HEK293 (cell line): ENCODE measurements at regions not wholly inside any gene's neighbourhood (a gene's known extent, or its start where the extent isn't known, plus 50 kb on each side); places are given as distances from the start of the nearest gene placed in this dataset.

Experiments
- FEZF1 ChIP-seq: fragments of 450-650 bp; formaldehyde crosslinking; IDR thresholded peaks from 2 replicates; pipeline ENCODE4 v1.5.1; 2016; ENCODE audit warnings: missing biosample characterization, missing genetic modification characterization
- GLI4 ChIP-seq: fragments of 450-650 bp; formaldehyde crosslinking; IDR thresholded peaks from 2 replicates; pipeline ENCODE4 v1.5.1; 2016; ENCODE audit warnings: missing biosample characterization, missing genetic modification characterization
- SETDB1 ChIP-seq: IDR thresholded peaks from one replicate; pipeline ENCODE4 v1.6.1; 2017; ENCODE audit warnings: mild to moderate bottlenecking, low read length, moderate library complexity, mixed read lengths; ENCODE audit not compliant: insufficient read length
- ZBTB8A ChIP-seq: fragments of 450-650 bp; formaldehyde crosslinking; IDR thresholded peaks from 2 replicates; pipeline ENCODE4 v1.5.1; 2016; ENCODE audit warnings: missing biosample characterization, missing genetic modification characterization
- ZNF133 ChIP-seq: fragments of 450-650 bp; formaldehyde crosslinking; IDR thresholded peaks from 2 replicates; pipeline ENCODE4 v1.5.1; 2016; ENCODE audit warnings: missing biosample characterization, missing genetic modification characterization
- ZNF140 ChIP-seq: fragments of 450-650 bp; formaldehyde crosslinking; IDR thresholded peaks from 2 replicates; pipeline ENCODE4 v1.5.1; 2016; ENCODE audit warnings: missing biosample characterization, missing genetic modification characterization
- ZNF302 ChIP-seq: fragments of 450-650 bp; formaldehyde crosslinking; IDR thresholded peaks from 2 replicates; pipeline ENCODE4 v1.5.1; 2016; ENCODE audit warnings: missing biosample characterization, missing genetic modification characterization, low read depth
- ZNF423 ChIP-seq: fragments of 450-650 bp; formaldehyde crosslinking; IDR thresholded peaks from 2 replicates; pipeline ENCODE4 v1.5.1; 2016; ENCODE audit warnings: missing biosample characterization, missing genetic modification characterization
- ZNF629 ChIP-seq: fragments of 450-650 bp; formaldehyde crosslinking; IDR thresholded peaks from 2 replicates; pipeline ENCODE4 v1.5.1; 2017; ENCODE audit warnings: missing biosample characterization, missing genetic modification characterization
- TF ChIP-seq, protein P1 (sequence below): fragments of 450-650 bp; formaldehyde crosslinking; IDR thresholded peaks from 2 replicates; pipeline ENCODE4 v1.5.1; 2016; ENCODE audit warnings: missing biosample characterization, missing genetic modification characterization
- TF ChIP-seq, protein P2 (sequence below): fragments of 450-650 bp; formaldehyde crosslinking; IDR thresholded peaks from 2 replicates; pipeline ENCODE4 v1.5.1; 2016; ENCODE audit warnings: missing biosample characterization, missing genetic modification characterization
- TF ChIP-seq, protein P3 (sequence below): fragments of 450-650 bp; formaldehyde crosslinking; optimal IDR thresholded peaks from 2 replicates; pipeline ENCODE3; 2016; ENCODE audit warnings: missing biosample characterization, mild to moderate bottlenecking, missing genetic modification characterization
- TF ChIP-seq, protein P4 (sequence below): fragments of 450-650 bp; formaldehyde crosslinking; IDR thresholded peaks from 2 replicates; pipeline ENCODE4 v1.5.1; 2016; ENCODE audit warnings: missing biosample characterization, missing genetic modification characterization

DNA sequence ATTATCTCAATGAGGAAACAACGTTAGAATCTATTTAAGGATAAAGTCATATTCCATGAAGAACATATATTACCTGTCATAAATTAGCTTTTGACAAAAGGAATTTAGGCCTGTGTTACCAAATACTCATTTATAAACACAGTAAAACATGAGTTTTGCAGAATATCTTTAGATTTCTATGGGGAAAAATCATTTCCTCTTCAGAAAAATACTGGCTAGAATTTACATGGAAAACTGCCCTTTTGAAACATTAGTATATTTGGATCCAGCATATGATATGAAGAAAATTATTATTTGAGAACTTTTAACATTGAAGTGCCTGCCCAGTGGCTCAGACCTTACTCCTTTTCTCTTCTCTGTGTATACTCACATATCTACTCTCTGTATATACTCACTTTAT lies 131.4 kb upstream of the NEIL3 start:
- TF ChIP-seq FEZF1 (tag by site-specific recombination) (no peak), SETDB1 (no peak), ZNF423 (no peak), ZNF302 (no peak), ZNF629 (tag by site-specific recombination) (no peak), ZNF140 (no peak), ZNF133 (no peak), ZBTB8A (tag by site-specific recombination) (no peak), GLI4 (no peak)
- TF ChIP-seq, protein P1, sequence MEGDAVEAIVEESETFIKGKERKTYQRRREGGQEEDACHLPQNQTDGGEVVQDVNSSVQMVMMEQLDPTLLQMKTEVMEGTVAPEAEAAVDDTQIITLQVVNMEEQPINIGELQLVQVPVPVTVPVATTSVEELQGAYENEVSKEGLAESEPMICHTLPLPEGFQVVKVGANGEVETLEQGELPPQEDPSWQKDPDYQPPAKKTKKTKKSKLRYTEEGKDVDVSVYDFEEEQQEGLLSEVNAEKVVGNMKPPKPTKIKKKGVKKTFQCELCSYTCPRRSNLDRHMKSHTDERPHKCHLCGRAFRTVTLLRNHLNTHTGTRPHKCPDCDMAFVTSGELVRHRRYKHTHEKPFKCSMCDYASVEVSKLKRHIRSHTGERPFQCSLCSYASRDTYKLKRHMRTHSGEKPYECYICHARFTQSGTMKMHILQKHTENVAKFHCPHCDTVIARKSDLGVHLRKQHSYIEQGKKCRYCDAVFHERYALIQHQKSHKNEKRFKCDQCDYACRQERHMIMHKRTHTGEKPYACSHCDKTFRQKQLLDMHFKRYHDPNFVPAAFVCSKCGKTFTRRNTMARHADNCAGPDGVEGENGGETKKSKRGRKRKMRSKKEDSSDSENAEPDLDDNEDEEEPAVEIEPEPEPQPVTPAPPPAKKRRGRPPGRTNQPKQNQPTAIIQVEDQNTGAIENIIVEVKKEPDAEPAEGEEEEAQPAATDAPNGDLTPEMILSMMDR (tag by site-specific recombination) = no peak
- TF ChIP-seq, protein P2, sequence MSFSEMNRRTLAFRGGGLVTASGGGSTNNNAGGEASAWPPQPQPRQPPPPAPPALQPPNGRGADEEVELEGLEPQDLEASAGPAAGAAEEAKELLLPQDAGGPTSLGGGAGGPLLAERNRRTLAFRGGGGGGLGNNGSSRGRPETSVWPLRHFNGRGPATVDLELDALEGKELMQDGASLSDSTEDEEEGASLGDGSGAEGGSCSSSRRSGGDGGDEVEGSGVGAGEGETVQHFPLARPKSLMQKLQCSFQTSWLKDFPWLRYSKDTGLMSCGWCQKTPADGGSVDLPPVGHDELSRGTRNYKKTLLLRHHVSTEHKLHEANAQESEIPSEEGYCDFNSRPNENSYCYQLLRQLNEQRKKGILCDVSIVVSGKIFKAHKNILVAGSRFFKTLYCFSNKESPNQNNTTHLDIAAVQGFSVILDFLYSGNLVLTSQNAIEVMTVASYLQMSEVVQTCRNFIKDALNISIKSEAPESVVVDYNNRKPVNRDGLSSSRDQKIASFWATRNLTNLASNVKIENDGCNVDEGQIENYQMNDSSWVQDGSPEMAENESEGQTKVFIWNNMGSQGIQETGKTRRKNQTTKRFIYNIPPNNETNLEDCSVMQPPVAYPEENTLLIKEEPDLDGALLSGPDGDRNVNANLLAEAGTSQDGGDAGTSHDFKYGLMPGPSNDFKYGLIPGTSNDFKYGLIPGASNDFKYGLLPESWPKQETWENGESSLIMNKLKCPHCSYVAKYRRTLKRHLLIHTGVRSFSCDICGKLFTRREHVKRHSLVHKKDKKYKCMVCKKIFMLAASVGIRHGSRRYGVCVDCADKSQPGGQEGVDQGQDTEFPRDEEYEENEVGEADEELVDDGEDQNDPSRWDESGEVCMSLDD (tag by site-specific recombination) = no peak
- TF ChIP-seq, protein P3, sequence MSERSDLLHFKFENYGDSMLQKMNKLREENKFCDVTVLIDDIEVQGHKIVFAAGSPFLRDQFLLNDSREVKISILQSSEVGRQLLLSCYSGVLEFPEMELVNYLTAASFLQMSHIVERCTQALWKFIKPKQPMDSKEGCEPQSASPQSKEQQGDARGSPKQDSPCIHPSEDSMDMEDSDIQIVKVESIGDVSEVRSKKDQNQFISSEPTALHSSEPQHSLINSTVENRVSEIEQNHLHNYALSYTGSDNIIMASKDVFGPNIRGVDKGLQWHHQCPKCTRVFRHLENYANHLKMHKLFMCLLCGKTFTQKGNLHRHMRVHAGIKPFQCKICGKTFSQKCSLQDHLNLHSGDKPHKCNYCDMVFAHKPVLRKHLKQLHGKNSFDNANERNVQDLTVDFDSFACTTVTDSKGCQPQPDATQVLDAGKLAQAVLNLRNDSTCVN = no peak
- TF ChIP-seq, protein P4, sequence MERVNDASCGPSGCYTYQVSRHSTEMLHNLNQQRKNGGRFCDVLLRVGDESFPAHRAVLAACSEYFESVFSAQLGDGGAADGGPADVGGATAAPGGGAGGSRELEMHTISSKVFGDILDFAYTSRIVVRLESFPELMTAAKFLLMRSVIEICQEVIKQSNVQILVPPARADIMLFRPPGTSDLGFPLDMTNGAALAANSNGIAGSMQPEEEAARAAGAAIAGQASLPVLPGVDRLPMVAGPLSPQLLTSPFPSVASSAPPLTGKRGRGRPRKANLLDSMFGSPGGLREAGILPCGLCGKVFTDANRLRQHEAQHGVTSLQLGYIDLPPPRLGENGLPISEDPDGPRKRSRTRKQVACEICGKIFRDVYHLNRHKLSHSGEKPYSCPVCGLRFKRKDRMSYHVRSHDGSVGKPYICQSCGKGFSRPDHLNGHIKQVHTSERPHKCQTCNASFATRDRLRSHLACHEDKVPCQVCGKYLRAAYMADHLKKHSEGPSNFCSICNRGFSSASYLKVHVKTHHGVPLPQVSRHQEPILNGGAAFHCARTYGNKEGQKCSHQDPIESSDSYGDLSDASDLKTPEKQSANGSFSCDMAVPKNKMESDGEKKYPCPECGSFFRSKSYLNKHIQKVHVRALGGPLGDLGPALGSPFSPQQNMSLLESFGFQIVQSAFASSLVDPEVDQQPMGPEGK (tag by site-specific recombination) = no peak
